GM23338 (cell line): ENCODE measurements at regions not wholly inside any gene's neighbourhood (a gene's known extent, or its start where the extent isn't known, plus 50 kb on each side); places are given as distances from the start of the nearest gene placed in this dataset.

Experiments used
- ATAC-seq: fragments of 200-7000 bp; cut with Tn5 transposase; 3 replicates; pipeline ENCODE4 v1.9.1; 2020
- DNase-seq: peaks from one replicate; pipeline ENCODE4 v3.0.0-alpha.2; 2015; ENCODE audit warnings: low spot score
- H2AFZ ChIP-seq: fragments of 200-600 bp; sonication (generic); 2 replicates; pipeline ENCODE4 v1.8.0; 2016; ENCODE audit warnings: antibody characterized with exemption, mild to moderate bottlenecking, moderate library complexity
- H3F3A ChIP-seq: fragments of 200-600 bp; sonication (generic); replicated peaks from 2 replicates; pipeline ENCODE4 v1.8.0; 2017; ENCODE audit warnings: antibody characterized with exemption, mixed run types, low read depth
- H3K27ac ChIP-seq: fragments of 200-600 bp; sonication (generic); 2 replicates; pipeline ENCODE4 v1.6.1; 2016; ENCODE audit warnings: low read depth
- H3K27me3 ChIP-seq: fragments of 200-600 bp; sonication (generic); 2 replicates; pipeline ENCODE4 v1.8.0; 2016; ENCODE audit warnings: mild to moderate bottlenecking, mixed run types, moderate library complexity; ENCODE audit not compliant: insufficient read depth
- H3K36me3 ChIP-seq: fragments of 200-600 bp; sonication (generic); 2 replicates; pipeline ENCODE4 v1.8.0; 2016; ENCODE audit warnings: mild to moderate bottlenecking; ENCODE audit not compliant: insufficient read depth
- H3K4me1 ChIP-seq: fragments of 200-600 bp; sonication (generic); 2 replicates; pipeline ENCODE4 v1.8.0; 2016; ENCODE audit warnings: mild to moderate bottlenecking, moderate library complexity; ENCODE audit not compliant: insufficient read depth
- H3K4me2 ChIP-seq: fragments of 200-600 bp; sonication (generic); 2 replicates; pipeline ENCODE4 v1.7.1; 2017; ENCODE audit warnings: mixed run types
- H3K4me3 ChIP-seq: fragments of 200-600 bp; sonication (generic); 2 replicates; pipeline ENCODE4 v1.6.1; 2016; ENCODE audit warnings: mixed run types
- H3K79me2 ChIP-seq: fragments of 200-600 bp; sonication (generic); replicated peaks from 2 replicates; pipeline ENCODE4 v1.8.0; 2017; ENCODE audit warnings: mild to moderate bottlenecking; ENCODE audit not compliant: insufficient read depth
- H3K9me2 ChIP-seq: fragments of 200-600 bp; sonication (generic); 2 replicates; pipeline ENCODE4 v1.8.0; 2017; ENCODE audit not compliant: insufficient read depth
- H4K20me1 ChIP-seq: fragments of 200-600 bp; sonication (generic); replicated peaks from 2 replicates; pipeline ENCODE4 v1.8.0; 2017; ENCODE audit warnings: mild to moderate bottlenecking; ENCODE audit not compliant: insufficient read depth
- H3K27ac Mint-ChIP-seq: 2 replicates; pipeline ENCODE4 v1.8.0; 2020; ENCODE audit warnings: inconsistent platforms, mild to moderate bottlenecking, moderate library complexity, mixed read lengths
- H3K27me3 Mint-ChIP-seq: 3 replicates; pipeline ENCODE4 v1.8.0; 2022; ENCODE audit warnings: low read depth, mild to moderate bottlenecking, moderate library complexity, mixed read lengths, inconsistent platforms; ENCODE audit not compliant: insufficient read depth, poor library complexity
- H3K36me3 Mint-ChIP-seq: 3 replicates; pipeline ENCODE4 v1.8.0; 2021; ENCODE audit warnings: low read depth, mild to moderate bottlenecking, inconsistent platforms, moderate library complexity, mixed read lengths
- H3K4me1 Mint-ChIP-seq: 3 replicates; pipeline ENCODE4 v1.8.0; 2020; ENCODE audit warnings: mild to moderate bottlenecking, inconsistent platforms, mixed read lengths
- H3K4me3 Mint-ChIP-seq: 3 replicates; pipeline ENCODE4 v1.8.0; 2021; ENCODE audit warnings: moderate library complexity, mild to moderate bottlenecking, inconsistent platforms, mixed read lengths
- H3K9me3 Mint-ChIP-seq: 3 replicates; pipeline ENCODE4 v1.8.0; 2020; ENCODE audit warnings: moderate library complexity, mild to moderate bottlenecking, inconsistent platforms, mixed read lengths
- CREB1 ChIP-seq: fragments of 250-450 bp; sonication (Bioruptor Pico); IDR thresholded peaks from 2 replicates; pipeline ENCODE4 v1.5.0; 2020; ENCODE audit warnings: low read depth, mild to moderate bottlenecking, moderate library complexity
- EZH2phosphoT487 ChIP-seq: fragments of 200-600 bp; sonication (generic); IDR thresholded peaks from one replicate; pipeline ENCODE4 v1.8.1; 2018; ENCODE audit warnings: antibody characterized with exemption; ENCODE audit not compliant: unreplicated experiment
- JUNB ChIP-seq: IDR thresholded peaks from one replicate; pipeline ENCODE4 v1.6.1; 2016; ENCODE audit warnings: antibody characterized with exemption; ENCODE audit not compliant: unreplicated experiment
- NANOG ChIP-seq: IDR thresholded peaks from 2 replicates; pipeline ENCODE4 v1.6.1; 2016; ENCODE audit warnings: antibody characterized with exemption, borderline replicate concordance
- POLR2AphosphoS5 ChIP-seq: IDR thresholded peaks from 2 replicates; pipeline ENCODE4 v1.6.1; 2016; ENCODE audit warnings: antibody characterized with exemption, low read depth
- REST ChIP-seq: IDR thresholded peaks from one replicate; pipeline ENCODE4 v1.6.1; 2018; ENCODE audit warnings: antibody characterized with exemption; ENCODE audit not compliant: unreplicated experiment
- STAT1 ChIP-seq: IDR thresholded peaks from one replicate; pipeline ENCODE4 v1.6.1; 2016; ENCODE audit warnings: antibody characterized with exemption; ENCODE audit not compliant: unreplicated experiment
- ZNF114 ChIP-seq: fragments of 250-450 bp; sonication (Bioruptor Pico); IDR thresholded peaks from 2 replicates; pipeline ENCODE4 v1.5.0; 2020; ENCODE audit warnings: mild to moderate bottlenecking, moderate library complexity
- ZNF331 ChIP-seq: fragments of 250-450 bp; sonication (Bioruptor Pico); IDR thresholded peaks from 2 replicates; pipeline ENCODE4 v1.5.0; 2020; ENCODE audit warnings: low read depth, mild to moderate bottlenecking, moderate library complexity
- ZNF462 ChIP-seq: fragments of 250-450 bp; sonication (Bioruptor Pico); IDR thresholded peaks from 2 replicates; pipeline ENCODE4 v1.5.0; 2020; ENCODE audit warnings: mild to moderate bottlenecking, moderate library complexity

- TF ChIP-seq ZNF462 (CRISPR knock-in tag), result no peak
- TF ChIP-seq ZNF114 (CRISPR knock-in tag), result no peak
- TF ChIP-seq ZNF331 (CRISPR knock-in tag), result no peak
- TF ChIP-seq STAT1, result no peak
Measured at GRCh38 chrX:16018291-16018690, 105.1 kb upstream of the GRPR start (continued).

- Mint-ChIP-seq H3K4me3 (no peak overlapping the region), H3K27ac (no peak overlapping the region)
- no peak overlapping the region for H2AFZ ChIP-seq
- no peak for TF ChIP-seq ZNF331 (CRISPR knock-in tag)
- no peak for TF ChIP-seq POLR2AphosphoS5
- TF ChIP-seq CREB1 (CRISPR knock-in tag), result no peak
- TF ChIP-seq EZH2phosphoT487, result no peak
- TF ChIP-seq REST, result no peak
- no peak for TF ChIP-seq NANOG
- no peak for TF ChIP-seq ZNF114 (CRISPR knock-in tag)
- no peak for TF ChIP-seq JUNB
Measured at GRCh38 chrX:16014171-16014570, 109.2 kb upstream of the GRPR start.

More at GRCh38 chrX:16014171-16014570, 109.2 kb upstream of the GRPR start:
- DNase-seq, result no peak
- H3K36me3 Mint-ChIP-seq, result no peaks in the 10 kb centered on the region
- Histone ChIP-seq H3F3A (no peaks in the 10 kb centered on the region), H3K36me3 (no peaks in the 10 kb centered on the region), H3K27ac (no peak overlapping the region), H4K20me1 (no peaks in the 10 kb centered on the region), H3K27me3 (no peaks in the 10 kb centered on the region), H3K9me2 (no peaks in the 10 kb centered on the region), H3K4me3 (no peak overlapping the region), H3K4me1 (peaks cover 7% of the 10 kb centered on the region), H3K79me2 (no peaks in the 10 kb centered on the region), H3K4me2 (no peak overlapping the region)
- H3K4me1 Mint-ChIP-seq, result peaks cover 14% of the 10 kb centered on the region
- H3K27me3 Mint-ChIP-seq, result no peaks in the 10 kb centered on the region
- ATAC-seq, result no peak
- no peaks in the 10 kb centered on the region for H3K9me3 Mint-ChIP-seq
